Stomach (tissue), 8 donors: ENCODE measurements at regions not wholly inside any gene's neighbourhood (a gene's known extent, or its start where the extent isn't known, plus 50 kb on each side); places are given as distances from the start of the nearest gene placed in this dataset.

Experiments used
- DNase-seq, 2 donors: peaks; one replicate each; pipeline versions ENCODE4 v3.0.0 to v3.0.0-alpha.2; 2013 to 2019
- H3K27ac ChIP-seq, 5 donors: fragments of 200-600 bp in 4 of 5; sonication (generic) in 4 of 5; one replicate each; pipeline ENCODE4 v1.5.1; 2013 to 2019; ENCODE audit warnings: mild to moderate bottlenecking in 1 of 5, moderate library complexity in 1 of 5
- H3K27me3 ChIP-seq, 3 donors: fragments of 200-600 bp; sonication (generic); one replicate each; pipeline ENCODE4 v1.5.1; 2017 to 2019; ENCODE audit warnings: mixed run types in 1 of 3
- H3K36me3 ChIP-seq, 4 donors: fragments of 200-600 bp; sonication (generic); 1 replicate in 3 of 4; 2 replicates in 1 of 4; pipeline ENCODE4 v1.5.1; 2016 to 2019
- H3K4me1 ChIP-seq, 4 donors: fragments of 200-600 bp; sonication (generic); one replicate each; pipeline ENCODE4 v1.5.1; 2016 to 2019
- H3K4me3 ChIP-seq, 4 donors: fragments of 200-600 bp; sonication (generic) in 3 of 4; one replicate each; pipeline ENCODE4 v1.5.1; 2016 to 2019; ENCODE audit warnings: mild to moderate bottlenecking in 1 of 4
- H3K9me3 ChIP-seq, 4 donors: fragments of 200-600 bp; sonication (generic); one replicate each; pipeline ENCODE4 v1.5.1; 2016 to 2019
- EP300 ChIP-seq: sonication (generic); formaldehyde crosslinking; IDR thresholded peaks from one replicate; pipeline ENCODE4 v1.6.1; 2017; ENCODE audit warnings: antibody characterized with exemption
- POLR2A ChIP-seq, 4 donors: fragments of 450-650 bp; IDR thresholded peaks; one replicate each; pipeline ENCODE4 v1.6.1; 2016; ENCODE audit warnings: antibody characterized with exemption in 4 of 4, control low read depth in 2 of 4, mild to moderate bottlenecking in 1 of 4, moderate library complexity in 1 of 4
- POLR2AphosphoS5 ChIP-seq, 3 donors: sonication (generic); formaldehyde crosslinking; IDR thresholded peaks; one replicate each; pipeline ENCODE4 v1.6.1; 2016; ENCODE audit warnings: antibody characterized with exemption in 3 of 3
- WGBS, 5 donors: extraction: QIAGEN DNeasy Blood & Tissue Kit in 3 of 5; methylation state at CpG; one replicate each; pipeline versions ENCODE4 v1.1.5 to v1.1.7; 2013 to 2018; 5-methylcytosine and 5-hydroxymethylcytosine counted together
- intact Hi-C: fragments of 100-400 bp; cut with DNase I; formaldehyde crosslinking; loops from one replicate; pipeline ENCODE4 v1.15.1; 2023; ENCODE audit warnings: low total_unique reads
- TF ChIP-seq, protein P1 (sequence below), 7 experiments: fragments of 450-650 bp in 4 of 7; fragments of 200-600 bp in 3 of 7; sonication (generic) in 3 of 7; IDR thresholded peaks; one replicate each; pipeline ENCODE4 v1.5.1; 2016 to 2019; ENCODE audit warnings: antibody characterized with exemption in 7 of 7, control low read depth in 2 of 7, mild to moderate bottlenecking in 1 of 7
- donor health status: healthy with polysubstance abuse.
- donor health status: Bipolar disorder and iron deficiency.
- donor health status: healthy.

DNA sequence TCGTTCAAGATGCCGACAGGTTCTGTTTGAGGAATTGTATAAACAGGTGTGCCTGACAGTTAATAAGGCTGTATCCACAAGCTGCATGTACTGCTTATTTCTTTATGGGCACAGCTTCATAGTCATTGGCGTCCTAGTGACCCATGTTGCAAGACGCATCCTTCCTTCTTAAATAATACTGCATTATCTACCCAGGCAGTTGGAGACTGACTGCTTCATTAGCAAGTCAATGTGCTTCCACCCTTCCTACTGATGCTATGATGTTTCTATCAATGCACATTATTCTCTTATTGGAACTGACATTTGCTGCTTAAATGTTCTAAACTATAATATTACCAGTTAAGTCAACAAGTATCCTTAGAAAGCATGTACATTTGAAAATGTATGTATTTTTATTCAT is 950.0 kb upstream of the MIR17HG start:
- no peak for DNase-seq
- intact Hi-C loops: no loop called here
- H3K27ac ChIP-seq: no peak overlapping the region
- no peaks in the 10 kb centered on the region for H3K36me3 ChIP-seq
- peaks cover 0 to 29% (median 7%) of the 10 kb centered on the region in 4 donors for H3K9me3 ChIP-seq
- WGBS, 5 donors: 73 to 88% (median 84%) methylated on average over 4 of the region's 4 CpGs
- TF ChIP-seq EP300 (no peak), POLR2A (IDR thresholded peaks at IDR 0.05) (no peak), POLR2AphosphoS5 (IDR thresholded peaks at IDR 0.05) (no peak)
- TF ChIP-seq, protein P1, sequence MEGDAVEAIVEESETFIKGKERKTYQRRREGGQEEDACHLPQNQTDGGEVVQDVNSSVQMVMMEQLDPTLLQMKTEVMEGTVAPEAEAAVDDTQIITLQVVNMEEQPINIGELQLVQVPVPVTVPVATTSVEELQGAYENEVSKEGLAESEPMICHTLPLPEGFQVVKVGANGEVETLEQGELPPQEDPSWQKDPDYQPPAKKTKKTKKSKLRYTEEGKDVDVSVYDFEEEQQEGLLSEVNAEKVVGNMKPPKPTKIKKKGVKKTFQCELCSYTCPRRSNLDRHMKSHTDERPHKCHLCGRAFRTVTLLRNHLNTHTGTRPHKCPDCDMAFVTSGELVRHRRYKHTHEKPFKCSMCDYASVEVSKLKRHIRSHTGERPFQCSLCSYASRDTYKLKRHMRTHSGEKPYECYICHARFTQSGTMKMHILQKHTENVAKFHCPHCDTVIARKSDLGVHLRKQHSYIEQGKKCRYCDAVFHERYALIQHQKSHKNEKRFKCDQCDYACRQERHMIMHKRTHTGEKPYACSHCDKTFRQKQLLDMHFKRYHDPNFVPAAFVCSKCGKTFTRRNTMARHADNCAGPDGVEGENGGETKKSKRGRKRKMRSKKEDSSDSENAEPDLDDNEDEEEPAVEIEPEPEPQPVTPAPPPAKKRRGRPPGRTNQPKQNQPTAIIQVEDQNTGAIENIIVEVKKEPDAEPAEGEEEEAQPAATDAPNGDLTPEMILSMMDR (IDR thresholded peaks at IDR 0.05): no peak
- no peak overlapping the region for H3K4me3 ChIP-seq
- H3K27me3 ChIP-seq: no peaks in the 10 kb centered on the region
- no peaks in the 10 kb centered on the region for H3K4me1 ChIP-seq

DNA sequence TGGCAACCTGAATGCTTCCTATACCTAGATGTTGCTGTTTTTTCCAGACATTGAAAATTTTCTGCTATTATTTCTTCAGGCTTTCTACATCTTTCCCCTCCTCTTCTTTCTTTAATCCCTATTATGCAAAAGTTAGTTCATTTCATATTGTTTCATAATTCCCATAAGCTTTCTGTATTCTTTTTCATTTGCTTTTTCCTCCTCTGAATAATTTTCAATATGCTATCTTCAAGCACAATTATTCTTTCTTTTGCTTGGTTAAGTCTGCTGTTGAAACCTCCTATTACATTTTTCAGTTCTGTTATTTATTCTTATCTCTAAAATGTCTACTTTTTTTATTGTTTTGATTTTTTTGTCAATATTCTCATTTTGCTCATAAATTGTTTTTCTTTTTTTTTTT is 947.1 kb upstream of the MIR17HG start:
- Histone ChIP-seq H3K9me3 (peaks cover 0 to 46% (median 11%) of the 10 kb centered on the region in 4 donors), H3K4me3 (no peak overlapping the region), H3K36me3 (no peaks in the 10 kb centered on the region), H3K4me1 (no peaks in the 10 kb centered on the region), H3K27ac (no peak overlapping the region), H3K27me3 (no peaks in the 10 kb centered on the region)
- intact Hi-C loops: no loop called here
- TF ChIP-seq POLR2A (IDR thresholded peaks at IDR 0.05) (no peak), EP300 (no peak), POLR2AphosphoS5 (IDR thresholded peaks at IDR 0.05) (no peak)
- TF ChIP-seq, protein P1 (IDR thresholded peaks at IDR 0.05): no peak
- DNase-seq: no peak

DNA sequence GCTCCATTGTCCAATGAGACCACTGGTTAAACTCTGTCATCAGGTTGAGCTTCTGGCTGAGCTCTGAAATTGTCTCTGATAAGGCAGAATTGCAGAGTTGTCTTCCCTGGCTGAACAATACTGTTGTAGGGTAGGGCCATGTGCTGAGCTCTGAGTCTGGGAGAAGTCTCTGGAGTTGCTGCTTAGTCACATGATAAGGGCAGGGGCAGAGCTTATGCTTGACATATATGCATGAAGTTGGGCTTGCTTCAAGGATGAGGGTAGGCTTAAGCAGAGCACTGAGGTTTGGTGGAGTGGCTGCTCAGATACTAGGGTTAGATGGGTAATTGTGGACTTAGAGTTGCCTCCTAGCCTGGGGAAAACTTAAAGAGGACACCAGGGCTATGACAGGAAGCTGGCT is 946.3 kb upstream of the MIR17HG start:
- intact Hi-C loops: no loop called here
- TF ChIP-seq, protein P1 (IDR thresholded peaks at IDR 0.05): no peak
- TF ChIP-seq EP300 (no peak), POLR2AphosphoS5 (IDR thresholded peaks at IDR 0.05) (no peak), POLR2A (IDR thresholded peaks at IDR 0.05) (no peak)
- no peaks in the 10 kb centered on the region for H3K4me1 ChIP-seq

DNA sequence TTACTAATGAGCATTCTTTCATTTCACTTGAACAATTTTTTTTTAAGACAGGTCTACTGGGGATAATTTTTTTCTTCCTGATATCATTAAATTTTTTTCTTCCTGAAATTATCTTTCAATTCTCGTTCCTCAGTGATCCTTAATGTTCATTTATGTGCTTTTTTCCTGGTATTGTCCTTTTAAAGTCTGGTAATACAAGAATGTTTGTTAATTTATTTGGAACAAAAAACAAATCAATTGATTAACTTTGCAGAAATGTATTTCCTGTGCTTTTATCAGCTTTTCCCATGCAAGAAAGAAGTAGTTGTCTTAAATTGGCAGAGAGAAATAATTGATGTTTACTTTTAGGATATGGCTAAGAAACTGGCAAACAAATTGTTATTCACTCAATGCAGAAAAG is 945.4 kb upstream of the MIR17HG start:
- TF ChIP-seq, protein P1 (IDR thresholded peaks at IDR 0.05): no peak
- TF ChIP-seq EP300 (no peak), POLR2A (IDR thresholded peaks at IDR 0.05) (no peak), POLR2AphosphoS5 (IDR thresholded peaks at IDR 0.05) (no peak)
- Histone ChIP-seq H3K36me3 (no peaks in the 10 kb centered on the region), H3K9me3 (peaks cover 0 to 46% (median 11%) of the 10 kb centered on the region in 4 donors), H3K4me1 (no peaks in the 10 kb centered on the region), H3K27me3 (no peaks in the 10 kb centered on the region), H3K27ac (no peak overlapping the region), H3K4me3 (no peak overlapping the region)
- no peak for DNase-seq
- 39 to 60% (median 50%) methylated on average over 1 of the region's 1 CpG for WGBS, 5 donors
- intact Hi-C loops: no loop called here

More for the DNA sequence above, 946.3 kb upstream of the MIR17HG start:
- no peak overlapping the region for H3K27ac ChIP-seq
- no peak for DNase-seq
- no peaks in the 10 kb centered on the region for H3K36me3 ChIP-seq
- H3K27me3 ChIP-seq: no peaks in the 10 kb centered on the region
- no peak overlapping the region for H3K4me3 ChIP-seq
- peaks cover 0 to 46% (median 11%) of the 10 kb centered on the region in 4 donors for H3K9me3 ChIP-seq
